LHCN-M2 (cell line): ENCODE measurements at regions not wholly inside any gene's neighbourhood (a gene's known extent, or its start where the extent isn't known, plus 50 kb on each side); places are given as distances from the start of the nearest gene placed in this dataset.
"Not testable (repeated sequence)": the region's sequence is repeated elsewhere in the genome, so short reads cannot be mapped to it uniquely, and the experiment has no call there.

Experiments
- DNase-seq: peaks from one replicate; pipeline ENCODE4 v3.0.0-alpha.2; 2012; ENCODE audit warnings: low read depth

DNA sequence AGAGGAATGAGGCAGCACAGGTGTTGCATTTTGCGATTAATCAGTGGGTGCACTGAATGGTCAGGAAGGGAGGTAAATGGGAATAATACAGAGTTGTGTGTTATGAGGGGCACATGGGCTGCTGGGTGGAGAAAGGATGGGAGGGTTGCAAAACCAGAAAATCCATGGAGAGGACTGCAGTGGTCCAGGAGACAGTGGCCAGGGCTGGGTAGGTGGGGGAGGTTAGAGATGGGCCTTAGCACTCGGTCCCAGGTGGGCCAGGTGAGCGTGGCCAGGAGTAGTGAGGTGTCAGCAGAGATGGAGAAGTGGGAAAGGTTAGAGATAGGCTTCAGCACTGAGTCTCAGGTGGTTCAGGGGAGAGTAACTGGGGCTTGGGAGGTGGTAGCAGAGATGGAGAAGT, 399.1 kb upstream of the LARGE1 start:
- no peak for DNase-seq

DNA sequence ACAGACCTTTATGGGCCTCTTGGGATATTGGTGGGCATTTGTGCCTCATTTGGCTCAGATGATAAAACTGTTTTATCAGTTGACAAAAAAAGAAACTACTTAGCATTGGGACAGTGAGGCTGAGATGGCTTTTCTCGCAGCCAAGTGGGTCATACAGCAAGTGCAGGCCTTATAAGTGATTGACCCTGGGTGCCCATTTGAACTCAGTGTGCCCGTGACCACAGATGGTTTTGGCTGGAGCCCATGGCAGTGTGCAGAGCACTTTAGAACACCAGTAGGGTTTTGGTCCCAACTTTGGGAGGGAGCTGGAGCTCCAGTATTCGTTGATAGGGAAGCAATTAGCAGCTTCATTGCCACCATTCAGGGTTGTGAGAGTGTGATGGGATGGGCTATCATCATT, 404.5 kb upstream of the LARGE1 start:
- no peak for DNase-seq

DNA sequence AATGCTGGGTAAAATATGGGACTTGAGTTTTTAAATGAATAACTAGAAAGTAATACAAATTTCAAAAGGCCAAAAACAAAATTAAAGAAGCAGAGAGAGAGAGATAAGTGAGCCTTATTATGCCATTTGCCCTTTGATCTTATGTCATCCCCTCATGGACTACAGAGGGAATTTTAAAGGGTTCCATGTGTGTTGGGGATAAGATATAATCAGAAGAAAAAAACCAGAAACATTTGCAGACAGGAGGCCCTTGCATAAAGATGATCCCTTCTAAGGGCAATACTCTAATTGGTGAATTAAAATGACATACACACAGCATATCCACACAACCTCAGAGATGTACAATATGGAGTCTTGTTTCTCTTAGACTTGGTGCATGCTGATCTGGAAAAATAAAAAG, 406.6 kb upstream of the LARGE1 start:
- no peak for DNase-seq

DNA sequence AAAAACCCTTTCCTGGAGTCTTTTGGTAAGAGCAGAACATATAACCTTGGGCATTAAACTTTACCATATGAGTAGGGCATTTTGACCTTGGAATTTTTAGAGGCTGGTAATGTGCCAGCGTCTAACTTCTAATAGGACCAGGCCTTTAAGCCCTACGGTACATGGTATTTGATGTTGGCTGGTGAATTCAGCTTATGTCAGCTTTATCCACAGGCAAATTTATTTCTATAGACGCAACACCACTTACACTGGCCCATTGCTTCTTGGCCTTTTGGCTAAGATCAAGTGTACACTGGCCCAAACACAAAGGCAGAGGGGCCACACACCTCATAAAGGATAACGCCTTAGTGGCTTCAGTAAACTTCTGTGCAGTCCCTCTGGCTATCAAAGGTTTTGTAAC, 410.2 kb upstream of the LARGE1 start:
- no peak for DNase-seq

DNA sequence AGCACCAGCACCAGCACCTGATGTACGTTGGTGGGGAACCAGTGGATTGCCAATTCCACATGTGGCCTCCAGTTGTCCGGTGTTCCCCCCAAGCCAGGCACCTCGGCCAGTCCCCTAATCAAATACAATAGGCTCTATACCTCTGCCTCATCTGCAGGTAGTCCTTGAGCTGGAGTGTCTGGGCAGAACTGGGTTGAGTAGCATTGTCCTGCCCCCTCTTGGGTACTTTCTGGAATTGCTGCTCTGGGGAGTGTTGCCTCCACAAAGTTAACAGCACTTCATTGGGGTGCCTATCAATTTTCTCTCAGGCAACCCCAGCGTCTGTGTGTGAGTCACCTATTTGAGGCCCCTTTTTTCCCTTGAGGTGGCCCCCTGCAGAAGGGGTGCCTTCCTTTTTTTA, 413.0 kb upstream of the LARGE1 start:
- no peak for DNase-seq

DNA sequence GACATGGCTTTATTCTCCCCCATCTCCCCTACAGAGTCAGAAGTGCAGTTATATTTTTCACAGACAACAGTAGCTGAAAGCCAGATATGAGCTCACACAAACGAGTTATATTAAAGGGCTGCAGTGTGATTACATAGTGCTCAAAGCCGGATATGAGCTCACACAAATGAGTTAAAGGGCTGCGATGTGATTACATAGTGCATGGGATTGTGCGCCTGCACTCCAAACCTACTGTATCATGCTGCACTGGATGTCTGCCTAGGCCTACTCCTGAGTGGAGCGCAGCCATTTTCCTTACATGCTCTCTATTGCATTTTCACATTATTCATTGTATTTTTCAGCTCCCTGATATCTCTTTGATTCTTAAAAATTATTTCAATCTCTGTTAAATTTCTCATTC, 414.6 kb upstream of the LARGE1 start:
- peak; percentile 1 for DNase-seq

DNA sequence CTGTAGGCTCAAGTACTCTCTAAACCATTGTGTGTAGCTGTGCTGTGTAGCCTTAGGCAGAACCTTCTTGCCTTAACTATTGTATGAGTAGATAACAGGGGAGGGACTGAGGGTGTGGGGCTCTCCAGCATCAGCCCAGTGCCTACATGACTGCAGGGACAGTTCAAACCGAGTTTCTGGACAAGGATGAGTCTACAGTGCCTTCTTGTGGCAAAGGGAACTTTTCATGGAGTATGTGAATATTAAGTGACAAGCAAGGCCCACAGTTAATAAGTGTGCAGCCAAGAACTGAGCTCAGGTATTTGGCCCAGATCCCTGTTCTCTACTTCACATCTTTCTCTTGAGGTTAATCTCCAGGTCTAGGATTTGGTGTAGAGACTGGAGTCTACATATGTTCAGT, 424.4 kb upstream of the LARGE1 start:
- no peak for DNase-seq

DNA sequence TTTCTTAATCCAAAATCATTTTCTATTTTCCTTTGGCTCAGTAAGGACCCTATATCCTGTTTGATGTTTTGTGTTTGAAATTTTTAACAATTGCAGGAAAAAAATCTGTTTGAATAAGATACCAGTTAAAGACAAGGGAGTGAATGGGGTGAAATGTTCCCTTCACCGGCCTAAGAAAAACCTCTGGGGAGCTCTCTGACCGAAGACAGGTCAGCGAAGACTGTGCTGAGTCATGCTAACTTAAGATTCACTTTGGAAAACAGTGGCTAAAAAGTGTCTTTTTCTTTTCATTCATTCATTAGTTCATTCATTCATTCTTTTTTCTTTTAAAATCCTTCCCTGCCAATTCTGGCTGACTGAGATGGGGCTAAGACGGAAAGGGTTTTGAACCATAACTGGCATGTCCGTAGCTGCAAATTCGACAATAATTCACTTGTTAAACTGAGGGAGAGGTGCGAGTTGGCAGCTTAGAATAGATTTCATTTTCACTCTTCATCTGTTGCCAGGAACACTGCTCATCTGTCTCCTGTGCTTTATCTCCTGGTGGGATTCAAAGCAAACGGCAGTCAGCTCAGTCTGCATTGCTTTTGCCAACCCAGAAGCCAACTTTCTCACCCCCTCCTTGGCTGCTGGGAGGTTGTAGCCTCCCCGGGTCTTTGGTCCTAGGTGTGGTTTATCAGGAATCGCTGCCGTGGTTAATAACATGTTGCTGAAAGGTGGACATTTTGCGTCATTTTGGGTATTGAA, 434.0 kb upstream of the LARGE1 start:
- DNase-seq: no peak

DNA sequence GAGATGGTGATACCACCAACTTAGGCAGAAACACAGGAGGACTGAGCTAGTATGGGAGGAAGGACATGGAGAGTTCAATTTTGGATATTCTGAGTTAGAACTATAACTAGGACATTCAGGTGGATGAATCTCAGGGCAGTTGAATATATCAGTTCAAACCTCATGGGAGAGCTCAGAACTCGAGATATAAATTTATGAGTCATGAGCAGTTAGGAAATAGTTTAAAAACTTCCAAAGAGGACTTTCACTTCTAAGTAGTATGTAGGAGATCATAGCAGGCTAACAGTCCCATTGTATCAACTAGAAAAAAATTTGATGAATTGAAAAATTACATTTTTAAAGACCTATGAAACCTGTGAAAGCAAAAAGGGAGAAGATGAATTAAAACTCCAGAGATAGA, 436.2 kb upstream of the LARGE1 start:
- DNase-seq: no peak

DNA sequence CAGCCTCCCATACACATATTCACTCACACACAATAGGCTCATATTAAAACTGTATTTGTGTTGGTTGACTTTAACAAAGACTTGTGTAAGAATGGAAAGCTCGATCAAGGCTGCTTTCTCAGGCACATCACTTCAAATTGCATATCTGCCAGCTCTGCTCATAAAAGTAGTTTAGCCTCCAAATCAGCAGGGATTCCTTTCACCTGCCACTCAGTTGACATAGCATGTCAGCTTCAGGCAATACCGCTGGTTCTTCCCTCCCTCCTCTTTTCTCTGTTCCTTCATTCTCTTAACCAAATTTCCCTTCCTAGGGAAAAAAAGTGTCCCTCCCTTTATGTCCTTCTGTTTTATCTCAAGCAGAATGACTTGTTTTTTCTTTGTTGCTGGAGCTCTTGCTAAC, 450.4 kb upstream of the LARGE1 start:
- DNase-seq: no peak

DNA sequence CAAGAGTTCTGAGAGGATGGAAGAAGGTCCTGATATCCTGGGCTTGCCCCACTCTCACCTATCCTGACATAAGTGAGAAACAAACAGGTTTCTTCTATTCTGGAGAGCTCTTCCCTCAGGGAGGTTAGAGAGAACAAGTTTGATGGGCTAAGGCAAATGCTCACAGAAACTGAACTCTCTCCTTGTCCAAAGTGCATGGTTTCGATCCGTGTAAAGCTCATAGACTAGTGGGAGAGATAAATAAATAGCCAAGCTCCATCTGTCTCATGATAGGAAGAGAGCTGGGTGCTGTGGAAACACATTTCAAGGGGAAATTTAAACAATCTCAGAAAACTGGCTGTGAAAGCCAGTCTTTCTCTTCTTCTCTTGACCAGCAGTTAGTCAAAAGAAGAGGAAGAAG, 459.5 kb upstream of the LARGE1 start:
- no peak for DNase-seq

DNA sequence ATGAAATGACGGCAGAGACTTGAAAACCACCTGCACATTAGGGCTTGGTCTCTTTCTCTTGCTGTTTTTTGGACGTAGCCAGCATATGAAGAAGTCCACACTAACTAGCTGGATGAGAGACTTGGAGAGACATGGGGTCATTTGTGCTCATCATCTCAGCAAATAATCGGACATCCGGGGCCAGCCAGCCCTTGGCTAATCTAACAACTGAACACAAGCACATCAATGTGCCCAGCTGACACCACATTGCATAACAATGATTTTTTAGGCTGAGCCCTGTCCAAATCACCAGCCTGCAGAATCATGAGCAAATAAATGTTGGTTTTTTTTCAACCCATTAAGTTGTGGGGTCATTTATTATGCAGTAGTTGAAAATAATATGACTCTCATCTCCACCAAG, 460.3 kb upstream of the LARGE1 start:
- DNase-seq: no peak

DNA sequence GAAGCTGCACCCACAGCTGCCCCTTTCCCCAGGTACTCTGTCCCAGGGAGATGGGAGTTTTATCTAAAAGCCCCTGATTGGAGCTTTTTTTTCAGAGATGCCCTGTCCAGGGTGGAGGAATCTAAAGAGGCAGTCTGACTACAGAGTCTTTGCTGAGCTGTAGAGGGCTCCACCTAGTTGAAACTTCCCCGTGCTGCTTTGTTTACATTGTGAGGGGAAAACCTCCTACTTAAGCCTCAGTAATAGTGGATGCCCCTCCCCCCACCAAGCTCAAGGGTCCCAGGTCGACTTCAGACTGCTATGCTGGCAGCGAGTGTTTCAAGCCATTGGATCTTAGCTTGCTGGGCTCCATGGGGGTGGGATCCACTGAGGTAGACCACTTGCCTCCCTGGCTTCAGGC, 470.1 kb upstream of the LARGE1 start:
- no peak for DNase-seq

DNA sequence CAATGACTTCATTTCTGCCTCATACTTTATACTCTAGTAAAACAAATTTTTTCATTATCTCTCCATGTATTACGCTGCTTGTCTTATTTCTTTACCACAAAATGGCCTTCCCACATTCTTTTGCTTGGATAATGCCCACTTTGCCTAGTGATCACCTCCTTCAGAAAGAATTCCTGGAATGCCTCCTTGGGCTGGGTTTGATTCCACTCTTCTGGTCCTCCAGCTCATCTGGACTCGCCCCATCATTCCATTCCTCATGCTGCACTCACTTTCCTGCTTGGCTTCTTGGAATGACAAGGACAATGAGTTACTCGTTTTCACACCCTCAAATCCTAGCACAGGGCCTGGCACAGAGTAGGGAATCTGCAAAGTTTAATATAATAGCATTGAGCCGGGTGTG, 475.1 kb upstream of the LARGE1 start:
- no peak for DNase-seq

DNA sequence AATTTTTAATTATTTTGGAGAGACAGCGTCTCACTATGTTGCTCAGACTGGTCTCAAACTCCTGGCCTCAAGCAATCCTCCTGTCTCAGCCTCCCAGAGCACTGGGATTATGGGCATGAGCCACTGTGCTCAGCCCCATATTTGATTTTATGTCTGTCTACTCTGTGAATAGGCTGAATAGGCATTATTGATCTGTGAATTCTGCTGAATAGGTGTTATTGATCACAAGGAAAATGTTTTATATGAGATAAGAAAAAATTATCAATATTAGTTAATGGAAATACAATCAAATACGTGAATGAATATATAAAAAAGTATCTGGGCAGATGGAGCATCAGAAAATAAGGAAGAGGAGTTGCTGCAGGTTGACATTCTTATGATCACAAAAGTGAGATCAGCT, 483.4 kb upstream of the LARGE1 start:
- DNase-seq: no peak

DNA sequence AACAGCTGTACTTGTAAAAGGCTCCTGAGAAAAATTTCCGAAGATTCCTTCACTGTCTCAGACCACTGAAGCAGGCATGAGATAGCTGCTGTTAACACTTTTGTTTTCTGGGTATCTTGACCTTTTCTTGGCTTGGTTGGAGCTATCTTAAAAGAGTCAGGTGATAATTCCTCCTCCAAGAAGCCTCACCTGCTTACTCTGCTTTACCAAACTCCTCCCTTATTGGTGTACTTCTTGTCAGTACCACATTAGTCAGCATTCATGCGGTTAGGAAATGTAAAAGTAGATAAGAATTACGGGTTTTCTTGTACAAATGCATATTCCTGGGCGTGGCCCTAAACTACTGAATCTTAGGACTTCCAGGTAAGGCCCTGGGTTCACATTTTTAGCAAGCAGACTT, 489.8 kb upstream of the LARGE1 start:
- no peak for DNase-seq

DNA sequence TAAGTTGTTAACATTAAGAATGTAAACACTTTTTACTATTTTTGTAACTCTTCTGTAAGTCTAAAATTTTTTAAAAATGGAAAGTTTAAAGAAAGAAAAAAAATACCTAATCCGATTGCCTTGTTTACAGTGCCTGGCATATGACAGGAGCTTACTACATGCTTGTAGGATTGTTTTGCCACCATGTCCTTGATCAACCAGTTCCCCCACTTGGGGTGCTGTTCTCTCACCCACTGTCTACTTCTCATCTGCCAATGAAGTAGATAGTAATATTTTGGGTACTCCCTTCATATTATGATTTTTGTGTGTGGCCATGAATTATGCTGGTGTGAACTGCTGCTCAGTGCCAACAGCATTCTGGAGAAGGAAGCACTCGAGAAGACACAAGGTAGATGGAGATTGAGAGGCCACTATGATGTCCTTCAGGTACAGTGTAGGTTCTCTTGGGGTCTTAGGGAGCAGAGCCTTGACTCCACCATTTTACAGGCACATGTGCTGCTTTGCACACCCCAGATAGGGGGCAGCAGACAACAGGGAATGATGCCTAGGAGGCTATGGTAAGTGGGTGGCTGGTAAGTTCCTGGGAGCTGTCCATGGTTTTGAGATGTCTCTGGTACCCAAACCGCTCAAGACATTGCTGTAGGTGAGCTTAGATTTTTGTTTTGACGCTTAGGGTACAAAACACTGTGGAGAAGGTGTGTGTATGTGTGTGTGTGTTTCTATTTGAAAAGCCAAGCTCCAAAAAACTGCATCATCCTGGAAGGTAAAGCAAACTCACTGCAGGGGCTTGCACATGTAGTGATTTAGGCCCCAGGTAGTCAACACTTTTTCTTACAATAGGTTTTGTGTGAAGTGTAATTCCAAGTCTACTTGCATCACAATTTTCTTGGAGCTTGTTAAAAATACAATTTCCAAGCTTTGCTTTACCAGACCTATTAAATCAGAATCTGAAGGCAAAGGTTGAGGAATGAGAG, 494.5 kb upstream of the LARGE1 start:
- DNase-seq: no peak

DNA sequence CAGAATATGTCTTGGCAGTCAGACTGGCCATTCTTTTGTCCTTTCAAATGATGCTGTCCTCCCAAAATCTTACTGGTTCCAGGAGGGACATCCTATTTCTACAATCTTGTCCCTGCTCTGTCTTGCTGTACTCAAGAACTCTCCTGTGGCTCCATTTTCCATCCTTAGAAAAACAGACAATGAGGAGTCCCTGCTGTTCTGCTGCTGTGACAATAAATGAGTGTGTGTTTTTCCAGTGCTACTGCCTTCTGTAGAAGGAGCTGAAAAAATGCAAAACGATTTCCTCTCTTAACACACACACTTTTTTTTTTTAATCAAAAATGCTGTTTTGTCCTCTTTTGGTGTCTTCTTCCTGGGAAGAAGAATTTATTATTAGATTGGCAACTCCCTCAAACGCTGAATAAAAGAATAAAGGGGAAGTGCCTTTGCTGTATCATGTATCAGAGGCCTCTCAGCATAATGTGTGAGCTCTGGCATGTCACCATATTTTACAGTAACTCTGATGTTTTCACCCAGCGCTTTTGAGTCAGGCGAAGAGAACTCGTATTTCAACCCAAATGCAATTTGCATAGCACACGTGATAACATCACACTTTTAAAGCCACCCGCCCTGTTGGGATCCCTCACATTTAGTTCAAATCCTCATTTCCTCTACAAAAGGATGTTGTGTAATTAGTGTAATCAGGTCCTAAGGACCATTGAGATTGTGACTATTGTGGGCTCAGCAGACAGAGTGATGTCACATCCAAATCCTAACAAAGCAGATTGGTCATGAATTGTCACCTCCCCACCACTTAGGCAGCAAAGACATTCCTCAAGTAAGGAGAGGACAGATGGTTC, 496.0 kb upstream of the LARGE1 start:
- DNase-seq: no peak

DNA sequence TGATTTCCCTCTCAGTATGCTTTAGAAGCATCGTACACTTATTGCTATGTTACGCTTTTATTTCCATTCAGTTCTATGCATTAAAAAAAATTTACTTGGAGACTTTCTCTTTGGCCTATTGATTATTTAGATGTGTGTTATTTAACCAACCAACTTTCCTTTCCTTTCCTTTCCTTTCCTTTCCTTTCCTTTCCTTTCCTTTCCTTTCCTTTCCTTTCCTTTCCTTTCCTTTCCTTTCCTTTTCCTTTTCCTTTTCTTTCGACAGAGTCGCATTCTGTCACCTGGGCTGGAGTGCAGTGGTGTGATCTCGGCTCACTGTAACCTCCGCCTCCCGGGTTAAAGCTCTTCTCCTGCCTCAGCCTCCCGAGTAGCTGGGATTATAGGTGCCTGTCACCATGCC, 502.7 kb upstream of the LARGE1 start:
- not testable (repeated sequence) for DNase-seq

DNA sequence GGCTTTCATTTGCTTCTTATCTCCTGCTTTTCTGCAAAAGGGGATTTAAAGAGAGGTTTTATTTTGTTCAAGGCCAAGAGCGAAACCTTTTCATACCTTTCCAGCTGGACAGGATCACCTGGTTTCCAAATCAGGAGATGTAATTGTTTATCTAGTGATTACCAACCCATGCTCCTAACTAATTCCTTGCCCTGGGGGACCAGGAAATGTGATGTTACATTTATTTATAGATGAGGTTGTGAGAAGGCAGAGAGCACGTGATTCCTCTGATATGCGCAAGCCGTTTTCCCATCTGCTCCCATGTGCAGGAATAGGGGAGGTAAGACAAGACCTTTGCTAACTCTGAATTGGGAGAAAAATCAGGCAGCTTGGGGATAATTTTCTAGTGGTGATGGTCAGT, 507.2 kb upstream of the LARGE1 start:
- DNase-seq: no peak

DNA sequence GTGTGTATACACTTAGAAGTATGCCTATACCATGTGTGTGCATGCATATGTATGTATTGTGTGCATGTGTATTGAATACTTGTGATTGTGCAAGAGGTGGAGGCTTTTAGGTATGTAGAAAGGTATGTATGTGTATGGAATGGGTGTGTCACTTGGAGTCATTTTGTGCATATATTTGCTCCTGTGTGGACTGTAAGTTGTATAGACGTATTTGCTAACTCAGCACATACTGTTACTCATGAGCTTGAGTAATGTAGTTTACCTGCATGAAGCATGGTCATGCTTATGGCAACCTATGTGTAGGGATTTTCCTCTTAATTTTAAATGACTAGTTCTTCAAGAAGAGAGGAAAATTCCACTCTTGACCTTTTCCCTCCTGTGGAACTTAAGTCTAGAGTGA, 507.6 kb upstream of the LARGE1 start:
- no peak for DNase-seq

DNA sequence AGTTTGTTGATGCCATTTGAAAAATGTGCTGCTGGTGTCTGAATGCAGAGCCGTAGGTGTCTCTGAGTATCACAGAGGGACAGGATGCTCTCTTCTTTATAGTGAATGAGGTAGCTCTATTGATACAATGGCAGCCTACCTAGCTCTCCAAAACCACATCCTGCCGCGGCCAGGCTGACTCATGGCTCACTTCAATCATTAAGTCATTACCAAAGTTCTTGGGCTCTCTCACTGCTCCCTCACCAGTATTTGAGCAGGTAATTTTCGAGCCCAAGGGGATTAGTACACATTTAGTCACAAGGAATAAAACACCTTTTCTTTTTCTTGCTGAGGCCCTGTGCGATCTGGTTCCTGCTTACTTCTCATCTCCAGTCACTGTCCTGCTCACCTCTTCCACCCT, 509.0 kb upstream of the LARGE1 start:
- DNase-seq: no peak
